Lower leg skin (tissue), 4 donors: ENCODE measurements at regions not wholly inside any gene's neighbourhood (a gene's known extent, or its start where the extent isn't known, plus 50 kb on each side); places are given as distances from the start of the nearest gene placed in this dataset.

Experiments used
- DNase-seq, 2 donors: peaks; one replicate each; pipeline ENCODE4 v3.0.0-alpha.2; 2019; ENCODE audit warnings: low spot score in 2 of 2
- H3K4me3 ChIP-seq: fragments of 200-600 bp; sonication (generic); 2 replicates; pipeline ENCODE4 v1.5.1; 2017; ENCODE audit warnings: mild to moderate bottlenecking, low read depth; ENCODE audit not compliant: poor library complexity, severe bottlenecking
- CTCF ChIP-seq, 3 donors: fragments of 450-650 bp; IDR thresholded peaks; one replicate each; pipeline ENCODE4 v1.5.1; 2016; ENCODE audit warnings: antibody characterized with exemption in 3 of 3, mild to moderate bottlenecking in 3 of 3, moderate library complexity in 2 of 3
- POLR2A ChIP-seq, 2 donors: fragments of 450-650 bp; IDR thresholded peaks; one replicate each; pipeline ENCODE4 v1.6.1; 2016 to 2017; ENCODE audit warnings: antibody characterized with exemption in 2 of 2, mild to moderate bottlenecking in 1 of 2, moderate library complexity in 1 of 2
- WGBS, 2 donors: methylation state at CpG; one replicate each; pipeline ENCODE4 v1.1.5; 2018; 5-methylcytosine and 5-hydroxymethylcytosine counted together
- intact Hi-C: fragments of 100-400 bp; cut with DNase I; formaldehyde crosslinking; loops from one replicate; pipeline ENCODE4 v1.15.0; 2023; ENCODE audit warnings: low total_unique reads

GRCh38 chr12:75699728-75700496 is 188.5 kb upstream of the KRR1 start:
- no peak for TF ChIP-seq CTCF (IDR thresholded peaks at IDR 0.05)
- TF ChIP-seq POLR2A (IDR thresholded peaks at IDR 0.05), result no peak
- intact Hi-C loops, result no loop called here
- 66% methylated on average over 7 of the region's 7 CpGs for WGBS, 2 donors
- DNase-seq, result no peak
- no peak overlapping the region for H3K4me3 ChIP-seq

- DNase-seq, result no peak
- 92 to 93% methylated on average over 1 of the region's 1 CpG for WGBS, 2 donors
- no peak overlapping the region for H3K4me3 ChIP-seq
- TF ChIP-seq POLR2A (IDR thresholded peaks at IDR 0.05) (no peak), CTCF (IDR thresholded peaks at IDR 0.05) (no peak)
- intact Hi-C loops, result no loop called here
Observed at GRCh38 chr12:75699251-75699650, 187.8 kb upstream of the KRR1 start.

GRCh38 chr12:75698052-75698451 is 186.6 kb upstream of the KRR1 start:
- WGBS, 2 donors, result 97 to 100% methylated on average over 1 of the region's 1 CpG
- TF ChIP-seq POLR2A (IDR thresholded peaks at IDR 0.05), result no peak
- intact Hi-C loops, result no loop called here
- DNase-seq, result no peak
- no peak overlapping the region for H3K4me3 ChIP-seq

GRCh38 chr12:75695926-75696325 is 184.5 kb upstream of the KRR1 start:
- TF ChIP-seq CTCF (IDR thresholded peaks at IDR 0.05) (no peak), POLR2A (IDR thresholded peaks at IDR 0.05) (no peak)
- intact Hi-C loops, result no loop called here
- WGBS, 2 donors, result 64 to 80% methylated on average over 4 of the region's 4 CpGs
- no peak overlapping the region for H3K4me3 ChIP-seq
- DNase-seq, result no peak

- intact Hi-C loops, result no loop called here
- DNase-seq, result no peak
- no peak for TF ChIP-seq POLR2A (IDR thresholded peaks at IDR 0.05)
- TF ChIP-seq CTCF (IDR thresholded peaks at IDR 0.05), result no peak
- no peak overlapping the region for H3K4me3 ChIP-seq
- WGBS, 2 donors, result 86 to 94% methylated on average over 1 of the region's 1 CpG
Observed at GRCh38 chr12:75694534-75695268, 183.3 kb upstream of the KRR1 start.

GRCh38 chr12:75692876-75693275 is 181.5 kb upstream of the KRR1 start:
- TF ChIP-seq CTCF (IDR thresholded peaks at IDR 0.05) (no peak), POLR2A (IDR thresholded peaks at IDR 0.05) (no peak)
- WGBS, 2 donors, result 61 to 64% methylated on average over 2 of the region's 2 CpGs
- no peak for DNase-seq
- no peak overlapping the region for H3K4me3 ChIP-seq
- intact Hi-C loops, result no loop called here
